ENCODE measurements at regions not wholly inside any gene's neighbourhood (a gene's known extent, or its start where the extent isn't known, plus 50 kb on each side); places are given as distances from the start of the nearest gene placed in this dataset.
"Not testable (repeated sequence)": the region's sequence is repeated elsewhere in the genome, so short reads cannot be mapped to it uniquely, and the experiment has no call there.

- no peak for DNase-seq (ENCODE audit: low spot score)
- intact Hi-C loops (cut with DNase I): no loop called here
Measured at GRCh38 chr4:22625311-22625710, 67.4 kb upstream of the GBA3 start.

- DNase-seq (ENCODE audit: low spot score); intact Hi-C loops (cut with DNase I): not testable (repeated sequence)
Measured at GRCh38 chr4:22627851-22628250, 64.9 kb upstream of the GBA3 start.

- DNase-seq (ENCODE audit: low spot score); intact Hi-C loops (cut with DNase I): not testable (repeated sequence)
Measured at GRCh38 chr4:22630161-22630975, 62.4 kb upstream of the GBA3 start.

GRCh38 chr4:22631167-22631566 lies 61.6 kb upstream of the GBA3 start:
- intact Hi-C loops (cut with DNase I); DNase-seq (ENCODE audit: low spot score): not testable (repeated sequence)

GRCh38 chr4:22634541-22635181 lies 58.1 kb upstream of the GBA3 start:
- DNase-seq (ENCODE audit: low spot score): no peak
- intact Hi-C loops (cut with DNase I): no loop called here

GRCh38 chr4:22635182-22635549 lies 57.6 kb upstream of the GBA3 start:
- DNase-seq (ENCODE audit: low spot score); intact Hi-C loops (cut with DNase I): not testable (repeated sequence)

GRCh38 chr4:22635692-22636091 lies 57.0 kb upstream of the GBA3 start:
- intact Hi-C loops (cut with DNase I): no loop called here
- DNase-seq (ENCODE audit: low spot score): no peak

- no peak for DNase-seq (ENCODE audit: low spot score)
- intact Hi-C loops (cut with DNase I): no loop called here
Measured at GRCh38 chr4:22637306-22637705, 55.4 kb upstream of the GBA3 start.

Data from cardiac septum (tissue), 1 donor.